ENCODE measurements at regions not wholly inside any gene's neighbourhood (a gene's known extent, or its start where the extent isn't known, plus 50 kb on each side); places are given as distances from the start of the nearest gene placed in this dataset.

DNA sequence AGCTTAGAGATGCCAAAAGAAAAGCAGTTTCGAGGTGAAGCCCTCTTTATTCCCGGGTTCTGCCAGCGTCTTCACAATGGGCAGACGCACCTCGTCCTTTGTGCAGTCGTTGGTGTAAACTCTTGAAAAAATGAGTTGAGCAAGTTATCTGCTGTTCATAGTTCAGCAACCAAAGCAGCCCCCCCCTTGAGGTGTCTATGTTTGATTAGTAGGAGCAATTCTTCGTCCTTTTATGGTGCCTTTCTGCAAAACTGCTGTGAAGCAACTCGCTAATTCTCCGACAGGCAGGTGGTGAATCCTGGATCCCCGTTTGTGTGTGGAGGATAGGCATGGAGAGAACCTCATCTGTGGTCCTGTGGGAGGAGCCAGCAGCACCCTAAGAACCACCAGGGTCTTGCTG is 234.5 kb downstream of the GLRX3 start:
- no peak for DNase-seq (ENCODE audit: low read depth in 3 of 3)

DNA sequence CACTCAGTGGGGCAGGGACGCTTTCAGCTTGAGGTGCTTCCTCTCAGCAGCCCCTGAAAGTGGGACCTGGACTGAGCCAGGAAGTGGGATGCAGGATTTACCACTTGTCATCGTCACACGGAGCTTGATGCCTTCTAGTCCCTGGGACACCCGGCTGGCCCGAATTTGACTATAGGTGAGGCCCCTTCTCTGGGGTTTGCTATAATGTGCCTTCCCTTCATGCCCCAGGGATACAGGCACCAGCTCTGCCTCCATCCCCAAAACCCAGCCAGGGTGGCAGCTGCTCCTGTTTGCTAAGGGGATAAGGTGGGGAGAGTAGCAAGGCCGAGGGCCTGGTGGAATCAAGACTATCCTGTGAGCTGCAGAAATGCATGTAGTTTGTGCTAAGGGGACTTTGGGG is 235.0 kb downstream of the GLRX3 start:
- DNase-seq (ENCODE audit: low read depth in 3 of 3): no peak

DNA sequence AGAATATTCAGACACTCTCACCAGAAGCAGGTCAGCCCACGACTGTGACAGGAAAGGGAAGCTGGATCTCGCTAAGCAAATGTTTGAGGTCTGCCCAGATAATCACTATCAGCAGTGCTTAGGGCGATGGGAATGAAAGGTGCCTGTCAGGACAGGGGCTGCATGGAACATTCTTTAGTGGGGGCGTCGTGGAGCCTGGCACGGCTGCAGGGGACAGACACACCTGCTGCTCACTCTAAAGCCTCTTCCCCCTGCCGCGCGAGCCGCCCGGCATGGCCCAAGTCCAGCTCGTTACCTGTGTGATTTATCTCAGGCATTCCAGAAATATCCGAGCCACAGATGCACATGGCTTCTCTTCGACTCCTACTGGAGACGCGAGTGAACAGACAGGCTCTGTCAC is 235.5 kb downstream of the GLRX3 start:
- no peak for DNase-seq (ENCODE audit: low read depth in 3 of 3)

DNA sequence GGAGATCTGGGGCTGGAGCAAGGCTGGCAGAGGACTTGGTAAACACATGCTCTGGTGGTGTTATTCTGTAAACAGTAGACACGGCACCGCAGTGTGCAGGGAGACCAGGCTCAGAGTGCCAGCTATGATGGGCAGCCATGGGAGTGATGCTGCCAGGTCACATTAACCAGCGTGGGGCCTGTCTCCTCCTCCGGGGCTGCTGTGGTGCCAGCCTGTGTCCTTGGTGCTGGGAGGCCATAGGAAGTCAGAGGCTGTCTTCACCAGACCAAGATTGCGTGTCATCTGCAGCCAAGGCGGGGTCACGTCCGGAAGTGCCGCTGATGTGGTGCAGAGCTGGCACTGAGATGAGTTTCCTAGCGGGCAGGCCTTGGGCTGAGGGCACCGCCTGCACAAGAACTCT is 236.0 kb downstream of the GLRX3 start:
- no peak for DNase-seq (ENCODE audit: low read depth in 3 of 3)

DNA sequence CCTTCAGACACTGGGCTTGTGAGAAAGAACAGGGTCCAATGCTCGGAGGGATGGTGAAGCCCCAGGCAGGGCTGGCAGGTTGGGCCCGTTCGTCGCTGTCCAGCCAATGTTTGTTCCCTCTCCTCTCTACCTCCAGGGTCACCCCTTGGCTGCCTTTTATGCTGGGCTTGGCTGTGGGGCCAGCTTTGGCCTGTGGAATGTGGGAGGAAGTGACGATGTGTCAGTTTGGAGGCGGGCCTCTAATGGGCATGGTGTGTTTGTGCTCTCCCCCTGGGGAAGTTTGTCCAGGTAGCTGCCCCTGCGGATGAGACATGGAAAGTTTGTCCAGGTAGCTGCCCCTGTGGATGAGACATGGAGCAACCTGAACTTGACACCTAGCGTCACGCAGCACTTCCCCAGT is 236.7 kb downstream of the GLRX3 start:
- no peak for DNase-seq (ENCODE audit: low read depth in 3 of 3)

DNA sequence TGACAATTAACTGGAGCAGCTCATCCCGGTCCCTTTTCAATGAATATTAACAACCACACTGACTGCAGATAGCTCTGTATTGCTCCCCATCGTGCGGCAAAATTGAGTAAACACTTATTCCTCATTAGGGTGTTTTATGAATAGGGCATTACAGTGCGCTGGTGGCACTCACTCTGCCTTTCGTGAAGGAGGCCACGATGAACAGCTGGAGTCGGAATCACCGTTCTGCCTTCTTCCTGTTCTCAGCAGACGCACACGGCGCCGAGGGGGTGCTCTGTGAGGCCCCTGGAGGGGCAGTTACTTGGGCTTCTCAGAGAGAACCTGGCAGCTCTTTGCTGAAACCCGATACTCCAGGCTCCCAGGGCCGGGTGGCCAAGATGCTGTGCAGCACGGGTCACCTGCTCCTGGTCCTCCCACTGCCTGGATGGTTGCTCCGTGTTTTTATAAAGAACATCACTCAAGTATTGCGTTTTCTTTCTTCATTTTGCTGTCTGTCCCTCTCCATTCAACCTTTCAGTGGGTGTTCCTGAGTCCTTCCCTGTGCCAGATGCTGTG is 241.9 kb downstream of the GLRX3 start:
- no peak for DNase-seq (ENCODE audit: low read depth in 3 of 3)

DNA sequence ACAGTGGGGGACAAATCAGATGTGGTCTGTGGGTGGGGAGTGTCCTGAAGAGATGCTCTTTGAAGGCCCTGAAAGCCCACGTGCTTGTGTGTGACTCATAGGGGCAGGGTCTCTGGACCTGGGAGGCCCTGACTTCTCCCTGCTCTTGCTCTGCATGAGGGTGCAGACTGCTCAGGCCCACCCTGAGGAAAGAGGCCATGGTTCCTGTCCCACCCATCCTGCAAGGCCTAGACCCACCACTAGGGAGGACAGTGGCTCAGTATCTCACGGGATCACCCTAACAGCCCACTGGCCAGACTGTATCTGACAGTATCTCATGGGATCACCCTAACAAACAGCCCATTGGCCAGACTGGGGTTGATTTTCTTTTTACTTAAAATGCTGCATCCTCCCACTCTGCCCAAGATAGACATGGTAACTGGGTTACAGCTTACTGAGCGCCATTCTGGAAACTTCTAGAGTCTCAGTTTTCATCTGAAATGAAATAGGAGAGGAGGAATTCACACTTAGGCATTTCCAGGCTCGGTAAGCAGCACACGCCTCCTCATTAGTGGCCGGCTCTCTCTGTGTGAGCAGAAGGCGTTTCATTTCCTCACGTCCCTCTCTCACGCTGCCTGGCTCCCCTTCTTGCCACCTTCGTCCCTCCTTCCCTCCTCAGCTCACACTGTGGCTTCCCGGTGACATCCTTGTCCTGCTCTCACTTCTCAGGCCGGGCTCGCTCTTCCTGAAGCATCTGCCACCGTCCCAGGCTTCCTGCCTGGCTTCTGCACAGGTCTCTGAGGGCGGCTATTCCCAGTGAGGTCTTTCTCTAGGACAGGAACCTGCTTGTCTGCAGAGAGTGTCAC is 242.6 kb downstream of the GLRX3 start:
- no peak for DNase-seq (ENCODE audit: low read depth in 3 of 3)

DNA sequence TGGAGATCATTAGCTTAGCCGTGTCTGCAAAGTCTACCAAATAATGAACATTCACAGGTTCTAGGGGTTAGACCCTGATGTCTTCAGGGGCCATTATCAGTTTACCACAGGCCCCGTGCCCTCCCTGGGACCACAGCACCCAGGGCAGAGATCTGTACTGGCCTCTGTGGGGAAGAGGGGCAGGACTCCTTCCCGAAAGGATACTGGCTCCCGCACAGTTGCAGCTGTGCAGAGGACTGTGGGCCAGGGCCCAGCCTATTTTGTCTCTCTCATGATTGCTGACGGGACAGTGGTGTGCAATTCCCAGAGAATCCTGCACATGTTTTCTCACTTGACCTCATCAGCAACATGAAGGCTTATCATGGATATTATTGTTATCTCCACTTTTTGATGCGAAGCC is 243.9 kb downstream of the GLRX3 start:
- DNase-seq (ENCODE audit: low read depth in 3 of 3): no peak

DNA sequence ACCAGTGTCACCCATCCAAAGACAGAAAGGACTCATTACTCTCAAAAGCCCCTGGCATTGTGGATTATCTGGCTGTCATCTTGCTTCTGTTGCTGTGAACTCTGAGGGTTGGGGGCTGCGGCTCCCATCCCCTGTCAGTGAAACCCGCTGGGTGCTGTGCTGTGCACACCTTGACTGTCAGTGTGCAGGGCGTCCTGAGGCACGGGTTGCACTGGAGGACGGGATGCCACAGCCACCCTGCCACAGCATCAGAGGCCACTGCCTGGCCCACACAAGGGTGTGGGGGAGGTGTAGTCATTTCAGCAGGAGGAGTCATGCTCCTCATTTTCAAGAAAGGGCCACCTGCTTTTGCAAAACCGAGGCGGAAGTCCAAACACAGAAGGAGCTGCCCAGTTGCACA is 245.8 kb downstream of the GLRX3 start:
- no peak for DNase-seq (ENCODE audit: low read depth in 3 of 3)

DNA sequence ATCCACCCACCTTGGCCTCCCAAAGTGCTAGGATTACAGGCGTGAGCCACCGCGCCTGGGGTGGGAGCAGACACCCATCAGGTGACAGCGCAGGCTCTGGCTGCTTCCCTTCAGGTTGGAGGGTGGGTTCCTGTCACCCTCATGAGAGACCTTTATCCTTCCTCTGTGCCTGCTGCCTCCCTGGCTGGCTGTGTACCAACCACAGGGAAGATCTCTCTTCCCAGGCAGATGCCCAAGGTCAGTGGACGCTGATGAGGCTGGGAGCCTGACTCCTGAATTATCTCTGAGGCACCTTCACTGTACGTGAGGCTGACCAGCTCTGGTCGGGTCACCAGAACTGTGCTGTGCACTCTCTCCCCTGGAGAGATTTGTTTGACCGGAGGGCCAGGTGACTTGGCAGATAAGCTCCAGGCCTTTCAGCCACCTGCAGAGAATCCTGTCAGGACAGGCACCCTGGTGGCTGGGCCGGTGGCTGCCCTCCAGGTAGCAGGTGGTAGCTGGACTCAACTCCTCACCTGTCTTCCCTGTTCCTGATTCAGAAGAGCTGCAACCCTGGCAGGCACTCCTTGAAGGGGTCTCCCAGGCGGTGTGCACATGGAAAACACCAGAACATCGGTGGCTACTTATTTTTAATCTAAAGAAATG is 251.9 kb downstream of the GLRX3 start:
- DNase-seq (ENCODE audit: low read depth in 3 of 3): no peak

DNA sequence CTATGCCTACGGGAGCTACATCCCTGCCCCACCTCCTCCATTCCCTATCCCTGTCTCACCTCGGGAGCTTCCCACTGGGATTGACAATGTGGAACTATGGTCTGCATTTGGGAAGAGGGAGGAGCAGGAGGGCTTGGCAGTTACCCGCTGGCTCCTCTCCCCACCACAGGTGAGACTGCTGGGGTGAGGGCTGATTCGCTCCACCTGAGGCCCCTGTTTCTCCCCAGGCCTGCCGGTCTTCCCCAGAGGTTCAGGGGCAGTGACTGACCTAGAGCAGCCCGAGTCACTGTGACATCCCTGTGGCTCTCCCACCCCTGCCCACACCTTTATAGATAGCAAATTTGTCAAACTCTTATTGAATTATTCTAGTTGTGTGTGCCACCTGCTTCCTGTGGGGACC is 252.6 kb downstream of the GLRX3 start:
- no peak for DNase-seq (ENCODE audit: low read depth in 3 of 3)

DNA sequence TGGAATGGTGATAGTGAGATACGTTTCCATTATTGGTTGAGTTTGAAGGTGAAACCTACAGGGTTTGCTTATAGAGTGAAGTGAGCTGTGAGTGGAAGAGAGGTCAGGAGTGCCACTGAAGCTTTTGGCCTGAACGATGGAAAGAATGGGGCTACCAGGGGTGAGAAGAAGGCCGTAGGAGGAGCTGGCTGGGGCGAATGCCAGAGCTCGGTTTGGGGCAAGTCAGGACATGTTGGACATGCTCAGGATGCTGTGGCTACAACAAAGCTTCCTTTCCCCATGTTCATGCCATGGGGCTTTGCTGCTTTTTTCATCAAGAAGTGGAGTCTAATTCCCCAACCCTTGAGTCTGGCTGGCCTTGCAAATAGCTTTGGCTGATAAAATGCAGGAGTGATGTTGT is 253.7 kb downstream of the GLRX3 start:
- DNase-seq (ENCODE audit: low read depth in 3 of 3): no peak

DNA sequence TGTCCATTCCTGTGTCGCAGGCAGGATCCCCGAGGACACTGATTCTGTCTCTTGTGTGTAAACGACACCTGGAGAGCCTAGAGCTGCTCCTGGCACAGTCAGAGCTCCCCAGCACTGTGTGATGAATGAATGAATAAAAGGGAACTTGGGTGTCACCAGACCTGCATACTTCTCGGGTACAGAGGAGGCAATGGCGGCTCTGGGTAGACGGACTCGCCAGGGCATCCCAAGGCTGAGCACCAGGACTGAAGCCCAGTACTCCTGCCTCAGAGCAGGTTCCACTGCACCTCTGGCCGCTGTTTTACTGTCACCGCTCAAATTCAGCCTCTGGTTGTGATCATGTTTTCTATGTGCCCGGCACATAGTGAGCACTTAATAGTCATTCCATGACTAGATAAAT is 255.8 kb downstream of the GLRX3 start:
- no peak for DNase-seq (ENCODE audit: low read depth in 3 of 3)

DNA sequence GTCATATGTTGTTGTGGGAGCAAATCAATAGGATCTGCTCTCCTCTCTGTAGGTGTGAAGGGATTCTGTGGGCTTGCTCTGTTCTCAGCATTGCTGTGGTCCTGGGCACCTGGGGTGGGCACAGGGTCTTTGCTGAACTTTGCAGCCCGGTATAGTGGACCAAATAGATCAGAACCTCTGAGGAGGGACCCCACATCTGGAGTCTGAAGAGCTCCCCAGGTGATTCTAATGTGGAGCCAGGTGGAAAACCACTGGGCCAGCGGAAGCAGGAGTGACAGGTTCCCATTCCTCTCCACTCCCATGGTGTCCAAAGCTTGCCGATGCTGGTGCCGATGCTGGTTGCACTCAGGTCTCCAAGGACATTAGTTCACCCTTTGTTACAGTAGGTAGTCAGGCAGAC is 257.2 kb downstream of the GLRX3 start:
- no peak for DNase-seq (ENCODE audit: low read depth in 3 of 3)

DNA sequence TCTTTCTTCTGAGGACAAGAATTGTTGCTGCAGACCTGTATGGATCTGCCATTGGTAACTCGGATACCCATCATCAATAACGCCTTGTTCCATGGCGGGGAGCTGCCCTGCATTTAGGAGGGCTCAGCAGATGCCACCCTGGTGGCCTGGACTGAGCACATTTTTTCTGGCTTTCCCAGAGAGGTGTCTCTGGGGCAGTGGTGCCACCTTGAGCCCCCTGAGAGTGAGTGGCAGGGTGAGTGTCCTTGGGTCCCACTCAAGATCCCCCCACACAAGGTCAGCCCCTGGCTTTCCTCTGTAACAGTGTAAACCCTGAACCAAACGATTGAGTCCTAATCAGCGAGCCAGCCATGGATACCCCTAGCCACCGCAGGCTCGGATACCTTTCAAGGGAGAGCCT is 258.6 kb downstream of the GLRX3 start:
- DNase-seq (ENCODE audit: low read depth in 3 of 3): no peak

DNA sequence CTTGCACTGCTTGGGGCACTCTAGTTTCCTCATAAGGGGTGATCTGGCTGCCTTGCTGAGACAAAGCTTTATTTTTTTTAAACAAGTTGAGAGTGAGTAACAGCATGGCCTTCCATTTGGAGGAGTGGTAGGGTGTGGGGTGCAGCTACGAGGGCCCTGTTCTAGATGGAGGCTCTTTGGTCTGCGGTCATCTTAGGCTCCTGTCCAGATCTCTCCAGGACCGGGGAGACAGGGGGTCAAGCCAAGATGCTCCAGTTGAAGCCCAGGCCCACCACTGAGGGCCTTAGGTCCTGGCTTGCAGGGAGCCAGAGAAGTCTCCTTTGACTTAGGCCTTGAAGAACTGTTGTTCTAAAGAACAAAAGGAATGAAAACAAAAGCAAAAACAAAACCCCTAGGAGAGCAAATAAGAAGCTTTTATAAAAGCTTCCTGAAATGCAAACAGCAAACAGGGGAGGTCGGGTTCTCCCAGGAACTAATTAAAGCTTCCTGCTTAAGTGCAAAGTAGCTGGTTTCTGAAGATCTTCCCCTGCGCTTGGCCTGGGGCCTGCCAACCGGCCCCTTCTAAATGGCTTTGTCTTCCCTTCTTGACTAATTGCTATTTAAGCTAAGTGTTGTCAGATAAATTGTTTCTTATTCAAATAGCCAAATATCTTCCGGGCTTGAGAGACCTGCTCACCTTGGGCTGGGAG is 259.2 kb downstream of the GLRX3 start:
- no peak for DNase-seq (ENCODE audit: low read depth in 3 of 3)

DNA sequence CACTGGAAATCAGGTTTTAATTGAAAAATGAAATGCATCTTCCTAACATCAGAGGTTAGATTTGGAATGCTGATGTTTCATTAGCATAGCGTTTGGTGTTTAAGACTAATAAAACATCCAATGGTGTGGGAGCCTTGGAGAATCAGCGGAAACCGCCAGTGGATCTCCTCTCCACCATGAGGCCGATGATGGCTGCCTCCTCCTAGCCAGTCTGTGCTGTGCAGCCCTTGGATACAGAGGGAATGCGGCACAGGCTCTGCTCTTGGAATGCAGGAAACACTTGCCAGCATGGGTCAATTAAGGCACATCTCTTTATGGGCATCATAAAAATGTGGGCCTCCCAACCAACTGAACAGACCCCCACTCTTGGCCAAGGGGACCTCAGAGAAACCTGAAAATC is 259.9 kb downstream of the GLRX3 start:
- DNase-seq (ENCODE audit: low read depth in 3 of 3): no peak

DNA sequence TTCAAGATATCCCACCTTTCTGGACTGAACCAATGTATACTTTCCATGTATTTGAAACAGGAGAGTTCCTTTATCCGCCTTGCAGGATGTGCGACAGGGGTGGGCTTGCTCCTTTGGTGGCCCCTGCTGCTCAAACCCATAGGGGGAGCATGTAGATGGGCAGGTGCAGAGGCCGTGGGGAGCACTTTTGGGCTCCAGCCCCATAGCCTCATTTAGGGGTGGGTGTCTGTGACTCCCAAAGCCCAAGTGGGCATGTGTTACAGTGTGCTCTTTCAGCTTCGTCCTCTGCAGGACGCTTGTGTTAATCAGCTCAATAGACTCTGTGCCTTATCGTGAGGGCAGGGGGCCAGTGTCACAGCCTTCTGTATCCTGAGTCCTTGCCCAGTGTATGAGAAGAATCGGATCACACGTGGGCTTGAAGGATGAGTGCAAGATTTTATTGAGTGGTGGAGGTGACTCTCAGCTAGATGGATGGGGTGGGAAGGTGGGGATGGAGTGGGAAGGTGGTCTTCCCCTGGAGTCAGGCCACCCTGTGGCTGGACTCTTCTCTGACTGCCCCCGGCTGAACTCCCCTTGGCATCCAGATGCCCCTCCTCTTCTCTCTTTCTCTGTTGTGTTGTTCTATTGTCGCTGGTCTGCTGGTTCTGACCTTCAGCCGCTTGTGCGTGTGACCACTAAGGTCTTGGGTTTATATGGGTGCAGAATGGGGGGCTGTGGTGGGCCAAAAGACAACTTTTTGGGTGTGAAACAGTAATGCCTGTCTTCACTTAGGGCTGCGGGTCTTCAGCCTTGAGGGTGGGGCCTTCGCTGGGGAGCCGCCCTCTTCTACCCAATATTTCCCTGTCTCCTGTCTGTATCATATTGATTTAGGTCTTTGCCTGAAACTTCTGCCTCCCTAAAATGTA is 262.2 kb downstream of the GLRX3 start:
- no peak for DNase-seq (ENCODE audit: low read depth in 3 of 3)

DNA sequence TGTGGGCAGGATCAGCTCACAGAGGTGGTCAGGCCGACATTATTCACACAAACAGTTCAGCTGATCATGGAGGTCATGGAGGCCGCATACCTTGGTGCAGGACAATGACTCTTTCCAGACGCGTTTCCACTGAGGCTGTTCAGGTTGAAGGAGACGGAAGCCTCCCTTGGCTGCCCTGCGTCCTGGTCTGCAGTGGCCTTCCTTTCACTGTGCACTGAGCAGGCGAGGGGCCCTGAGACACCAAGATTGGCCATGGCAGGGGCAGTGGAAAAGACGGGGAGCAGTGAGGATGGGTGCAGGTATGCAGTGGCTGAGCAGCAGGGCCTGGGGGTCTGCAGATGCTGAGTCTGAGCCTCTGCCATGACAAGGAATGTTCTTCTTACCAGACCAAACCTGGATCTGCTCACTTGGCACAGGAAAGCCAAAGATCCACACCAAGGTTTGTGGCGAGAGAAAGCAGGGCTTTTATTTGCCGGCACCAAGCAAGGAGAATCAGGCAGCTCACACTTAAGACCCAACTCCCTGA is 263.3 kb downstream of the GLRX3 start:
- DNase-seq (ENCODE audit: low read depth in 3 of 3): no peak

DNA sequence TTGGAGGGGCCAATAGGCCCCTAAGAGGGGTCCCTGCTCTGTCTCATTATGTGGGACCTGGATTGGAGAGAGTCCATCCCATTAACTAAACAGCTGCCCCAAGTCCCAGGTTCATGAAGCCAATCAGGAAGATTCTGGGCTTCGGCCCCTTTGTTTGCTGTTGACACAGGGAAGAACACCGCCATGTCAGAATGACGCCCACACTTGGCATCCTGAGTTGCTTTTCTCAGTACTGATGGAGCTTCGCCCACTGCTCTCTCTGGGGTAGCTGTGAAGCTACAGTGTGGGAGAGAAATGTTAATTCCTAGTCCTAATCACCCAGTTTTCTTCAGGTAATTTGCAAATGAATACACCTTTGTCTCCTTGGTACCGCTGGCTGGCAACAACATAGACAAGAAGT is 264.7 kb downstream of the GLRX3 start:
- no peak for DNase-seq (ENCODE audit: low read depth in 3 of 3)

Data from stimulated activated CD4-positive, alpha-beta T cell treated with anti-CD3 and anti-CD28 coated beads, TNF-alpha, amount 100 ng/mL, for 48 hours (primary cell).